Caco-2 (cell line): ENCODE measurements at regions not wholly inside any gene's neighbourhood (a gene's known extent, or its start where the extent isn't known, plus 50 kb on each side); places are given as distances from the start of the nearest gene placed in this dataset.

Experiments used
- BruUV-seq: library from RNA; stranded (reverse); fragments of 400-500 nt; replicated peaks from 2 replicates; lab custom pipeline; 2021; lab: Mats Ljungman, UMichigan
- CTCF ChIA-PET: fragments of 300-600 bp; sonication (Branson Sonifier 250); formaldehyde crosslinking; loops from one replicate; lab custom pipeline; 2022; ENCODE audit warnings: antibody characterized with exemption; lab: Charles Lee
- POLR2A ChIA-PET: fragments of 300-600 bp; sonication (Branson Sonifier 250); formaldehyde crosslinking; loops from one replicate; lab custom pipeline; 2022; ENCODE audit warnings: antibody characterized with exemption; lab: Charles Lee
- DNase-seq, 2 experiments: peaks; one replicate each; pipeline versions ENCODE4 v3.0.0 to v3.0.0-alpha.2; 2020 to 2022
- H3K27me3 ChIP-seq: replicated peaks from 2 replicates; pipeline ENCODE4 v1.6.0; 2011; ENCODE audit warnings: low read length; ENCODE audit not compliant: control insufficient read depth, insufficient read depth
- H3K36me3 ChIP-seq: 2 replicates; pipeline ENCODE4 v1.5.1; 2011; ENCODE audit warnings: low read length; ENCODE audit not compliant: control insufficient read depth, insufficient read depth
- H3K4me1 ChIP-seq: fragments of 250-450 bp; sonication (Bioruptor Pico); 2 replicates; pipeline ENCODE4 v1.5.1; 2020; ENCODE audit warnings: mild to moderate bottlenecking
- H3K4me3 ChIP-seq: 2 replicates; pipeline ENCODE4 v1.5.1; 2011; ENCODE audit warnings: low read depth, mild to moderate bottlenecking, control low read depth, low read length
- H3K9me3 ChIP-seq: fragments of 250-450 bp; sonication (Bioruptor Pico); 2 replicates; pipeline ENCODE4 v1.5.1; 2020; ENCODE audit warnings: mild to moderate bottlenecking, moderate library complexity
- H3K27ac Mint-ChIP-seq: one replicate; pipeline ENCODE4 v1.8.0; 2022; ENCODE audit warnings: mixed read lengths; ENCODE audit not compliant: unreplicated experiment
- H3K27me3 Mint-ChIP-seq: one replicate; pipeline ENCODE4 v1.8.0; 2022; ENCODE audit warnings: mixed read lengths; ENCODE audit not compliant: insufficient read depth, unreplicated experiment
- H3K36me3 Mint-ChIP-seq: one replicate; pipeline ENCODE4 v1.8.0; 2022; ENCODE audit warnings: mild to moderate bottlenecking, mixed read lengths; ENCODE audit not compliant: insufficient read depth, unreplicated experiment
- H3K4me1 Mint-ChIP-seq: one replicate; pipeline ENCODE4 v1.8.0; 2022; ENCODE audit warnings: low read depth, mixed read lengths; ENCODE audit not compliant: unreplicated experiment
- H3K4me3 Mint-ChIP-seq: one replicate; pipeline ENCODE4 v1.8.0; 2022; ENCODE audit warnings: mild to moderate bottlenecking, moderate library complexity, mixed read lengths; ENCODE audit not compliant: unreplicated experiment
- H3K9me3 Mint-ChIP-seq: one replicate; pipeline ENCODE4 v1.8.0; 2022; ENCODE audit warnings: mixed read lengths; ENCODE audit not compliant: unreplicated experiment
- CTCF ChIP-seq, 2 experiments: fragments of 200-600 bp in 1 of 2; IDR thresholded peaks; 1 replicate in 1 of 2; 2 replicates in 1 of 2; pipeline versions ENCODE4 v1.5.1 to v1.8.0; 2011 to 2022; ENCODE audit warnings: antibody characterized with exemption in 1 of 2, control low read depth in 1 of 2, inconsistent platforms in 1 of 2, low read depth in 1 of 2, low read length in 1 of 2, mild to moderate bottlenecking in 1 of 2, moderate library complexity in 1 of 2; ENCODE audit not compliant: insufficient read depth in 1 of 2, severe bottlenecking in 1 of 2, unreplicated experiment in 1 of 2
- intact Hi-C: fragments of 100-400 bp; cut with micrococcal nuclease; formaldehyde crosslinking; loops from one replicate; pipeline ENCODE4 v1.10.0; 2022; ENCODE audit not compliant: unreplicated experiment

DNA sequence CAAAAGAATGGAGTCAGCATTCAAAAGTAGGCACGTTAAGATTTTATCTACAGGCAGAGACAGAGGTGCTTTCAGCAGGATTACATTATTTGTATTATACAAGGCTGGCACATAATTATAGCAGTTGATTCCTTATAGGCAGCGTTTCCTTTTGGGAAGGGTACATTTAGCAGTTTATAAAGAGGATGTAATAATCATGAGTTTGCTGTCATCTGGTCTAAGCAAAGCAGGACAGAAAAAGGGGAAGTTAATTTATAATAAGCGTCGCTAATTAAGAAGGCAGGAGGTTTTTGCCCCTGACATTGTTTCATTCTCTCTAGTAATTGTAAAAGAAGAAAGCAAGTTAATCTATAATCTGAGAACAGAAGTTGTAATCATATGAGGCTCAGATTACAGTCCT is 259.9 kb upstream of the MDGA2 start:
- H3K9me3 ChIP-seq: no peaks in the 10 kb centered on the region
- Mint-ChIP-seq H3K27ac (no peak overlapping the region), H3K27me3 (peaks cover 6% of the 10 kb centered on the region), H3K9me3 (no peaks in the 10 kb centered on the region), H3K4me1 (no peaks in the 10 kb centered on the region), H3K4me3 (no peak overlapping the region), H3K36me3 (no peaks in the 10 kb centered on the region)
- H3K36me3 ChIP-seq: no peaks in the 10 kb centered on the region
- CTCF ChIA-PET: no interaction called here
- no peaks in the 10 kb centered on the region for H3K4me1 ChIP-seq
- DNase-seq: no peak
- intact Hi-C loops: no loop called here
- BruUV-seq: no TSS peak
- H3K27me3 ChIP-seq: no peaks in the 10 kb centered on the region
- TF ChIP-seq CTCF (IDR thresholded peaks at IDR 0.05; ENCODE audit: insufficient read depth in 1 of 2, low read depth in 1 of 2, low read length in 1 of 2, severe bottlenecking in 1 of 2, unreplicated experiment in 1 of 2): no peak
- POLR2A ChIA-PET: no interaction called here
- no peak overlapping the region for H3K4me3 ChIP-seq

DNA sequence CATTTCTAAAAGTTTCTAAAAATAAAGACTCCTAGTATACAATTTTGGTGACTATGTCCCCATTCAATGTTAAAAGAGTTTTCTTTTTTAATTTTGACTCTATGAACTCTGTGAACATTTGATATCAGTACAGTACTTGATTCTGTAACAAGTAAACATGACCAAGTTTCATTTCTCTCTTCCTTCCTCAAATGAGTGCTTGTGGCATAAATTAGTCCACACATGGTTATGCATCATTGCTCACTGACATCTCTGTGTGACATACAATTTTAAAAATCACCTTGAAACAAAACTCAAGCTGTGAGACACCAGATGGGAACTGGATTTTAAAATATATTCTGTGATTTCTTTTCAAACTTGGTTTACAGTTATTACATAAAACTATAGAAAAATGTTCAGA is 253.9 kb upstream of the MDGA2 start:
- intact Hi-C loops: no loop called here
- Histone ChIP-seq H3K36me3 (no peaks in the 10 kb centered on the region), H3K9me3 (no peaks in the 10 kb centered on the region), H3K4me1 (no peaks in the 10 kb centered on the region), H3K27me3 (no peaks in the 10 kb centered on the region), H3K4me3 (no peak overlapping the region)
- H3K36me3 Mint-ChIP-seq: no peaks in the 10 kb centered on the region
- no peak overlapping the region for H3K4me3 Mint-ChIP-seq
- no peak for DNase-seq
- POLR2A ChIA-PET: no interaction called here
- H3K9me3 Mint-ChIP-seq: no peaks in the 10 kb centered on the region
- BruUV-seq: no TSS peak
- no peak for TF ChIP-seq CTCF (IDR thresholded peaks at IDR 0.05; ENCODE audit: insufficient read depth in 1 of 2, low read depth in 1 of 2, low read length in 1 of 2, severe bottlenecking in 1 of 2, unreplicated experiment in 1 of 2)
- CTCF ChIA-PET: no interaction called here
- no peaks in the 10 kb centered on the region for H3K4me1 Mint-ChIP-seq
- no peak overlapping the region for H3K27ac Mint-ChIP-seq
- H3K27me3 Mint-ChIP-seq: peaks cover 6% of the 10 kb centered on the region

DNA sequence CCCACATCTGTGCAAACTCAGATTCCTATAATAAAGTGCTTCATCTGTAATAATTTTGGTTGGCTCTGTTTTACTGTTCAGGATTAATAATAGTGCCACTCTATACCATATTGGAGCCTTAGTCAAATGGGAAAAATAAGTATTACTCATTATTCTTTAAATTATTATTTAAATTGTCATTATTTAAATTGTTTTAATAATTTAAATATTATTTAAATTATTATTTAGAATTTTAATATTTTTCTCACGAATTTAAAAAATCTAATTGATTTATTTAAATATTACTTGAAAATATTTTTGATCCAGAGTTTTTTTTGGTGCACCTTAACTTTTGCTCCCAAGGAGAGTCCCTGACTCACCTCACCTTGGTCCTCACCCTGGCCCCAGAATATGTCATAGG is 245.7 kb upstream of the MDGA2 start:
- H3K9me3 ChIP-seq: no peaks in the 10 kb centered on the region
- intact Hi-C loops: no loop called here
- TF ChIP-seq CTCF (IDR thresholded peaks at IDR 0.05; ENCODE audit: insufficient read depth in 1 of 2, low read depth in 1 of 2, low read length in 1 of 2, severe bottlenecking in 1 of 2, unreplicated experiment in 1 of 2): no peak
- no peaks in the 10 kb centered on the region for H3K4me1 Mint-ChIP-seq
- no peaks in the 10 kb centered on the region for H3K27me3 ChIP-seq
- no peak overlapping the region for H3K4me3 Mint-ChIP-seq
- no peaks in the 10 kb centered on the region for H3K9me3 Mint-ChIP-seq
- no peaks in the 10 kb centered on the region for H3K4me1 ChIP-seq
- POLR2A ChIA-PET: no interaction called here
- no TSS peak for BruUV-seq
- H3K36me3 Mint-ChIP-seq: no peaks in the 10 kb centered on the region
- CTCF ChIA-PET: no interaction called here
- H3K27ac Mint-ChIP-seq: no peak overlapping the region
- DNase-seq: no peak
- no peak overlapping the region for H3K4me3 ChIP-seq
- H3K27me3 Mint-ChIP-seq: no peaks in the 10 kb centered on the region
- H3K36me3 ChIP-seq: no peaks in the 10 kb centered on the region
